Tibial nerve (tissue), 4 donors: ENCODE measurements at regions not wholly inside any gene's neighbourhood (a gene's known extent, or its start where the extent isn't known, plus 50 kb on each side); places are given as distances from the start of the nearest gene placed in this dataset.

Experiments used
- DNase-seq, 2 donors: peaks; one replicate each; pipeline ENCODE4 v3.0.0-alpha.2; 2019; ENCODE audit warnings: low spot score in 2 of 2
- H3K27ac ChIP-seq, 4 donors: fragments of 200-600 bp; sonication (generic) in 3 of 4; one replicate each; pipeline ENCODE4 v1.5.1; 2017 to 2019; ENCODE audit warnings: mild to moderate bottlenecking in 1 of 4
- H3K27me3 ChIP-seq, 2 donors: fragments of 200-600 bp; sonication (generic) in 1 of 2; one replicate each; pipeline versions ENCODE4 v1.5.1 to v1.6.0; 2017 to 2019
- H3K36me3 ChIP-seq, 3 donors: fragments of 200-600 bp; sonication (generic); one replicate each; pipeline ENCODE4 v1.5.1; 2018 to 2019
- H3K4me1 ChIP-seq, 4 donors: fragments of 200-600 bp; sonication (generic) in 3 of 4; one replicate each; pipeline ENCODE4 v1.5.1; 2017 to 2019
- H3K4me3 ChIP-seq, 4 donors: fragments of 200-600 bp; sonication (generic) in 3 of 4; one replicate each; pipeline ENCODE4 v1.5.1; 2017 to 2019; ENCODE audit warnings: mild to moderate bottlenecking in 1 of 4, moderate library complexity in 1 of 4
- H3K9me3 ChIP-seq, 4 donors: fragments of 200-600 bp; sonication (generic) in 3 of 4; one replicate each; pipeline ENCODE4 v1.5.1; 2017 to 2019
- EP300 ChIP-seq, 2 donors: sonication (generic); formaldehyde crosslinking; IDR thresholded peaks; one replicate each; pipeline ENCODE4 v1.6.1; 2017; ENCODE audit warnings: antibody characterized with exemption in 2 of 2, mild to moderate bottlenecking in 1 of 2
- POLR2A ChIP-seq, 2 donors: fragments of 450-650 bp; IDR thresholded peaks; one replicate each; pipeline ENCODE4 v1.6.1; 2017; ENCODE audit warnings: antibody characterized with exemption in 2 of 2, mild to moderate bottlenecking in 2 of 2, moderate library complexity in 2 of 2
- WGBS, 2 donors: methylation state at CpG; one replicate each; pipeline ENCODE4 v1.1.5; 2018; 5-methylcytosine and 5-hydroxymethylcytosine counted together
- TF ChIP-seq, protein P1 (sequence below), 5 experiments: fragments of 200-600 bp in 3 of 5; fragments of 450-650 bp in 2 of 5; sonication (generic) in 3 of 5; IDR thresholded peaks; one replicate each; pipeline ENCODE4 v1.5.1; 2016 to 2019; ENCODE audit warnings: antibody characterized with exemption in 5 of 5, mild to moderate bottlenecking in 3 of 5, moderate library complexity in 2 of 5

DNA sequence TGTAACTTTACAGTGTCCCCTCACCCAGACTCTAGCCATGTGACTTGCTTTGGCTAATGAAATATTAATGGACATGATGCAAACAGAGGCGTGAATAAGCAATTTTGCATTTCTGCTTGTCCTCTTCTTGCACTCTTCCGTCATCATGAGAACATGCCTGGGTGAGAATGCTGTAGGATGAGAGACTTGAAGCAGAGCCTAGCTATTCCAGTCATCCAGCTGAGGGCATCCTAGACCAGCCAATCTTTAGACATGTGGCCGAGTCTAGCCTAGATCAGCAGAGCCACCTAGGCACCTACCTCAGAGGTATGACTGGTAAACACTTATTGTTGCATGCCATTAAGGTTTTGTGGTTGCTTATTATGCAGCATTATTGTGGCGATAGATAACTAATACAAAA is 450.5 kb upstream of the AZI2 start:
- no peaks in the 10 kb centered on the region for H3K9me3 ChIP-seq
- H3K4me1 ChIP-seq = no peaks in the 10 kb centered on the region
- DNase-seq = no peak
- TF ChIP-seq, protein P1, sequence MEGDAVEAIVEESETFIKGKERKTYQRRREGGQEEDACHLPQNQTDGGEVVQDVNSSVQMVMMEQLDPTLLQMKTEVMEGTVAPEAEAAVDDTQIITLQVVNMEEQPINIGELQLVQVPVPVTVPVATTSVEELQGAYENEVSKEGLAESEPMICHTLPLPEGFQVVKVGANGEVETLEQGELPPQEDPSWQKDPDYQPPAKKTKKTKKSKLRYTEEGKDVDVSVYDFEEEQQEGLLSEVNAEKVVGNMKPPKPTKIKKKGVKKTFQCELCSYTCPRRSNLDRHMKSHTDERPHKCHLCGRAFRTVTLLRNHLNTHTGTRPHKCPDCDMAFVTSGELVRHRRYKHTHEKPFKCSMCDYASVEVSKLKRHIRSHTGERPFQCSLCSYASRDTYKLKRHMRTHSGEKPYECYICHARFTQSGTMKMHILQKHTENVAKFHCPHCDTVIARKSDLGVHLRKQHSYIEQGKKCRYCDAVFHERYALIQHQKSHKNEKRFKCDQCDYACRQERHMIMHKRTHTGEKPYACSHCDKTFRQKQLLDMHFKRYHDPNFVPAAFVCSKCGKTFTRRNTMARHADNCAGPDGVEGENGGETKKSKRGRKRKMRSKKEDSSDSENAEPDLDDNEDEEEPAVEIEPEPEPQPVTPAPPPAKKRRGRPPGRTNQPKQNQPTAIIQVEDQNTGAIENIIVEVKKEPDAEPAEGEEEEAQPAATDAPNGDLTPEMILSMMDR (IDR thresholded peaks at IDR 0.05) = no peak
- no peak overlapping the region for H3K4me3 ChIP-seq
- H3K27me3 ChIP-seq = no peaks in the 10 kb centered on the region
- no peak overlapping the region for H3K27ac ChIP-seq
- H3K36me3 ChIP-seq = no peaks in the 10 kb centered on the region
- 88 to 94% methylated on average over 4 of the region's 4 CpGs for WGBS, 2 donors

DNA sequence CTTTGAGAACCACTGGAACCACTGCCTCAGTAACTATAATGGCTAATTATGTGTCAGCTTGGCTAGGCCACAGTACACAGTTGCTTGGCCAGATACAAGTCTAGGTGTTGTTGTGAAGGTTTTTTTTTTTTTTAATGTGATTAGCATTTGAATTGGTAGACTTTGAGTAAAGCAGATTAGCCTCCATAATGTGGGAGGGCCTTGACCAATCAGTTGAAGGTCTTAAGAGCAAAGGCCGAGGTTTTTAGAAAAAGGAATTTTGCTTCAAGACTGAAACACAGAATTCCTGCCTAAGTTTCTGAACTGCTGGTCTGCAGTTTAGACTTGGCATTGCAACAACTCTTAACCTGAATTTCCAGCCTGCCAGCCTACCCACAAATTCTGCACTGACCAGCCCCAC is 451.6 kb upstream of the AZI2 start:
- no peak for DNase-seq
- TF ChIP-seq EP300 (IDR thresholded peaks at IDR 0.05) (no peak), POLR2A (IDR thresholded peaks at IDR 0.05) (no peak)
- TF ChIP-seq, protein P1 (IDR thresholded peaks at IDR 0.05) = no peak
- Histone ChIP-seq H3K9me3 (no peaks in the 10 kb centered on the region), H3K36me3 (no peaks in the 10 kb centered on the region), H3K4me1 (no peaks in the 10 kb centered on the region), H3K27ac (no peak overlapping the region), H3K27me3 (no peaks in the 10 kb centered on the region), H3K4me3 (no peak overlapping the region)
- WGBS, 2 donors = 89 to 100% methylated on average over 1 of the region's 1 CpG

DNA sequence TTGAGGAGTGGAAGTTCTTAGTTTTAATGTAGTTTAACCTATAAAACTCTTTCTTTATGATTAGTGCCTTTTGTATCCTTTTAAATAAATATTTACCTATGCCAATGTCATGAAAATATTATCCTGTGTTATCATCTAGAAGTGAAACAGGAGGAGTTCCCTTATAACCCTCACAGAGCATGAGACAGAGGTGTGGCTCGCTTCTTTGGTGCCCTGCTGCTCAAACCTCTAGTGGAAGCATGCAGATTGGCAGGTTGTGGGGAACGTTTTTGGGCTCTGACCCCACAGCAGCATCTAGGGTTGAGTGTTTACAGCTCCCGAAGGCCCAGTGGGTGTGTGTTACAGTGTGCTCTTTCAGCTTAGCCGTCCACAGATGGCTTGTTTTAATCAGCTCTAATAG is 459.4 kb upstream of the AZI2 start:
- 58 to 61% methylated on average over 4 of the region's 4 CpGs for whole genome bisulfite sequencing, 2 donors
- Histone ChIP-seq H3K27ac (no peak overlapping the region), H3K4me3 (no peak overlapping the region), H3K36me3 (no peaks in the 10 kb centered on the region), H3K4me1 (no peaks in the 10 kb centered on the region), H3K27me3 (no peaks in the 10 kb centered on the region), H3K9me3 (no peaks in the 10 kb centered on the region)
- no peak for TF ChIP-seq POLR2A (IDR thresholded peaks at IDR 0.05)
- TF ChIP-seq, protein P1 (IDR thresholded peaks at IDR 0.05) = no peak
- no peak for TF ChIP-seq EP300 (IDR thresholded peaks at IDR 0.05)
- no peak for DNase-seq

DNA sequence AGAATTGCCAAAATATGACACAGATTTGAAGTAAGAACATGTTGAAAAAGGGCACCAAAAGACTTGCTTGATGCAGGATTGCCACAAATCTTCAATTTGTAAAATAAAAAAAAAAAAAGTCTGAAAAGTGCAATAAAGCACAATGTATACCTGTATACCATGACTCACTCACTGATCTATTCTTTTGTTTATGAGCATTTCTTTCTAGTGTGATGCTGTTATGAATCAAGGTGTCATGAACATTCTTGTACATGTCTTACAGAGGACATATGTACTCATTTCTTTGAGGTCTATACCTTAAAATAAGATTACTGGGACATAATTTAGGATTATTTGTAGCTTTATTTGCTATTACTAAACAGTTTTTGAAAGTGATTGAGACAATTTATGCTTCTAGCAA is 464.9 kb upstream of the RBMS3 start:
- TF ChIP-seq EP300 (IDR thresholded peaks at IDR 0.05) (no peak), POLR2A (IDR thresholded peaks at IDR 0.05) (no peak)
- TF ChIP-seq, protein P1 (IDR thresholded peaks at IDR 0.05) = no peak
- H3K27ac ChIP-seq = no peak overlapping the region
- no peaks in the 10 kb centered on the region for H3K27me3 ChIP-seq
- H3K4me3 ChIP-seq = no peak overlapping the region
- no peaks in the 10 kb centered on the region for H3K36me3 ChIP-seq
- no peaks in the 10 kb centered on the region for H3K4me1 ChIP-seq
- H3K9me3 ChIP-seq = peaks cover 0 to 4% (median 0%) of the 10 kb centered on the region in 4 donors
- no peak for DNase-seq

DNA sequence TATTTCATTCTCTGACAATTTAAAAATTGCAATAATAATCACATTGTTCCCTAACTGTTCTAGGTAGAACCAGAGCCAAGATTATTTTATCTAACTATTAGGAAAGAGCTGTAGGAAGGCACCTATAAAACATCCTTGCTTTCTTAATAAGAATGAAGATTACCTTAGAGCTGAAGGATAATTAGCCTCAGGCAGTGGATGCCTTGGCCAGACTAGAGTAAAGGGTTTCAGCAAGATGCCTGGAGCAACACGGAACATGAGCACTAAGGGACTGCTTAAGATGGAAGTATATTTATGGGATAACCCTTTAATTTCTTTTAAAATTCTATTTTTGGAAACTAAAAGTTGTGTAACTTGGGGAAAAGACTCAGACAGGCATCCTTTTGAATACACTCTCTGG is 456.6 kb upstream of the RBMS3 start:
- Histone ChIP-seq H3K27ac (no peak overlapping the region), H3K27me3 (no peaks in the 10 kb centered on the region), H3K4me1 (no peaks in the 10 kb centered on the region), H3K36me3 (no peaks in the 10 kb centered on the region), H3K9me3 (no peaks in the 10 kb centered on the region), H3K4me3 (no peak overlapping the region)
- TF ChIP-seq, protein P1 (IDR thresholded peaks at IDR 0.05) = no peak
- no peak for TF ChIP-seq EP300 (IDR thresholded peaks at IDR 0.05)
- TF ChIP-seq POLR2A (IDR thresholded peaks at IDR 0.05) = no peak
- DNase-seq = no peak
- WGBS, 2 donors = 27 to 38% methylated on average over 1 of the region's 1 CpG
